SKM-1 (cell line): ENCODE measurements at regions not wholly inside any gene's neighbourhood (a gene's known extent, or its start where the extent isn't known, plus 50 kb on each side); places are given as distances from the start of the nearest gene placed in this dataset.

Source experiments
- DNase-seq: peaks from one replicate; lab custom pipeline; 2025; ENCODE audit not compliant: unreplicated experiment; lab: John Stamatoyannopoulos, UW

DNA sequence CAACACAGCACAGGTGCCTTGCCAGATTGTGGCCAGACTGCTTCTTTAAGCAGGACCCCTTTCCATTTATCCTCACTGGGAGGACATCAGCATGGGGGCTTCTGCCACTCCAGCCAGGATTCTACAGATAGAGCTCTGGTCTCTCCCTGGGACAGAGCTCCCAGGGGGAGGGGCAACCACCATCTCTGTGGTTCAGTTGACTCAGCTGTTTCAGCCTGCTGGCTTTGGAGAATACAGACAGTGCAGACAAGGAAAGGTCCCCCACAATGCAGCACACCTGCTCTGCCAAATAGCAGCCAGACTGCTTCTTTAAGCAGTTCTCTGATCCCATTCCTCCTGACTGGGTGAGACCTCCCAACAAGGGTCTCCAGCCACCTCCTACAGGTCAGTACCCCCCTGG, 132.8 kb downstream of the OR2K2 start:
- no peak for DNase-seq

DNA sequence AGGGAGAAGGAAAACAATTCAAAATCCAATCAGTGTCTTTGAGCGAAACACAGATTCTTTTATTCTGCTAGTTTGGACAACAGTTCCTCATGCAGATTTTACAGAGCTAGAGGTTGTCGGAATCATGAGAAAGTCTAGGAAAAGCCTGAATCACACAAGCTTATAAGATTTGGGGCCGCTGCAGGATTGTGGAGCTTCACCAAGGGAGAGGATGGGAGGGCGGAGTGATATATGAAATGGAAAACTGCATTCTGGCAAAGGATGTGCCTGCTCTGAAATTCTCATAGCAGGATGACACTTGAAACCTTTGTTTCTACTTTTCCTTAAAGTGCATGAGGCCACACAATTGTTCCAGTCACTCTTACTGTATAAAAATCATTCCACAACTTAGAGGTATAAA, 134.3 kb downstream of the OR2K2 start:
- no peak for DNase-seq

DNA sequence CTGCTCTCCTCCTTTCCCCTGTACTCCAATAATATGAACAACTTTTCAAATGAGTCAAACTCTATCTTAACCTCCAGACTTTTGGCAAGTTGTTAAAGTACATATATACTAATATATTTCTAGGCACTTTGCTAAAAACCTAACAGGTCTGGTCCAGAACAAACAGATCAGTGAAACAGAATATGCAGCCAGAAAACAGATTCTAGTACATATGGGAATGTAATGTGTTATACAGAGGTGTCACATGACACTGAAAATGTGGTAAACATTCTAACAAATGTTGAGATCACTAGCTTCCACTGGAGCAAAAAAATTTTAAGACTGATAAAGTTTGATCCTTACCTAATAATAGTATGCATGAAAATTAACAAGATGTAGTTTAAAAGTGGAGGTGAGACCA, 136.9 kb downstream of the OR2K2 start:
- no peak for DNase-seq

DNA sequence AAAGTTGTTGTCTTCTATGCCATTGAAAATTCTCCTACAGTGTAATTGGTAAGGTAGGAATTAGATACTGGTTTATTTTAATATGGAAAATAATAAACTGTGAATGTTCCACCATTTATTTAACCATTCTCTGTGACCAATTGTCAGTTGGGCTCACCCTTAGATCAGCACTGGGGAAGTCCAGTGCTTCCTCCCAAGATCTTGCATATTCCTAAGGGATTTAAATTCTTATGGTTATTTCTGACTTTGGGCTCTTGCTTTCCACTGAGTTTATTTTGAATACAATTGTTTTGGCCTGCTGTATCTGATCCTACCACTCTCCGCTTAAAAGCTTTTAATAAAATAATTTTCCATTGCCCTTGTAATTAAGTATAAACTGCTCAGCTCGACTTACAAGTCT, 137.4 kb downstream of the OR2K2 start:
- DNase-seq, result no peak

DNA sequence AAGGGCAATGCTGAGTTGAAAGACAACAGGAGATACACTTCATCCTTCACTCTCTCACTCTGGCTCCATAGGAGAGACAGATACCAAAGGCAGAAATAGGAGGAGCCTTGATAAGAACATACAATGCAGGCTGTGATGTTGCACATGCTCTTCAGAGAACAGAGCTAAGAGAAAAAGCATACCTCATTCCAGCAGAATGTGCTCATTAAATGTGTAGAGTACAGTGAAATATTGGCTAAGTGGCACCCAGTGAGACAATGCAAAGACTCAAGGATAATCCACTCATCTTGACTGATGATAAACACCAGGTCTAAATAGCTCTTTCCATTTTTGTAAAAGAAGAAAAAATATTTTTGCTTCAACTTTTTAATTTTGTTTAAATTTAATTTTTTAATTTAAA, 139.7 kb downstream of the OR2K2 start:
- DNase-seq, result no peak

DNA sequence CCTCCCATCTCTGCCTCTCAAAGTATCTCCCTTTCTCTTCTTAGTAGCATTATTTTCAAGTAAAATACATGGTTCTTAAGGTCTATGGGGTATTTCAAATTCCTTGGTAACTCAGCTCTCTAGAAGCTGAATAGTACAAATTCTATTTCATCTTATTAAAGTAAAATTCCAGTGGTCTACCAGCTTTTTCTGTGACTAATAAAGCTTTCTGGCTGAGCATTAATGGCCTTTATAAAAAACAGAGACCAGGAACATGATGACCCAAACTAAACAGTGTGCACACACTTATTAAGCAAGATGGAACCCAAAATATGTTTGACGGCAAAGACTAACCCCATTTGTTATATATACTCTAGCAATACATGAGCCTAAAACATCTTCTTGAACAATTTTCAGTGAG, 142.6 kb downstream of the OR2K2 start:
- no peak for DNase-seq

DNA sequence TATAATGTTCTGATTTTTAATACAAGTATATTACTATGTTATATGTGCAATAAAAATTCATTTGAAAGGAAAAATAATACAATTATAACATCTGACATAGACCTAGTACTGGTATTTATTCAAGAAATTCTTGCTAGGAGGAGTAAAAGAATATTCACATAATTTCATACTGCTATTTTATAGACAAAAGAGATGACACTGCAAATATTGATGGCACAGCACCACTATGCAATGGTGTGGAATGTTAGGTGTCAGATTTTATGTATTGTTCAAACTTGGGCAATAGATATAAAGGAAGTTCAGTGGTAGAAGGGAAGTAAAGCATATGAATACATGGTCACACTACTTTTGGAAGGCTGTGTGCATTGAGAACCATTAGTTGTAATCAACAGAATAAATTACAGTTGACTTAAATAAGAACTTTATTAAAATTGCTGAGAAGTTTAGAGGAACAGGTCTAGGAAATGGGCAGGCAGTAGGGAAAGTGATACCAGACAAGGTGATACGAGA, 143.9 kb downstream of the OR2K2 start:
- no peak for DNase-seq

DNA sequence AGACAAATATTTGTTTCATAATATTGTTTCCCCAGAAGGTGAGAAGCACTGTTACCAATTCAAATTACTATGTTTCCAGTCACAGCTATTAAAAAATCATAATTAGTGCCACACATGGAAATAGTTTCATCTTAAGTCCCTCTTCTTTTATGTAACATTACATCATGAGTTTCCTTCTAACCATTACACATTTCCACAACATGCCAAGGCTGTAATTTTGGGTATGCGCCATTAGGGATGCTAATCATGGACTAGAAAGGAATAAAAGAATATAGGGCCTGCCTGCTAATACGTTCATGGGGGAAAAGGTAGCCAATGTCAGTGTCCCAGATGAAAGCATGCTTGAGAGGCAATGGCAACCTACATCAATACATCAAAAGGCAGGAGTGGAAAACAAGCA, 142.5 kb upstream of the LPAR1 start:
- DNase-seq, result no peak

DNA sequence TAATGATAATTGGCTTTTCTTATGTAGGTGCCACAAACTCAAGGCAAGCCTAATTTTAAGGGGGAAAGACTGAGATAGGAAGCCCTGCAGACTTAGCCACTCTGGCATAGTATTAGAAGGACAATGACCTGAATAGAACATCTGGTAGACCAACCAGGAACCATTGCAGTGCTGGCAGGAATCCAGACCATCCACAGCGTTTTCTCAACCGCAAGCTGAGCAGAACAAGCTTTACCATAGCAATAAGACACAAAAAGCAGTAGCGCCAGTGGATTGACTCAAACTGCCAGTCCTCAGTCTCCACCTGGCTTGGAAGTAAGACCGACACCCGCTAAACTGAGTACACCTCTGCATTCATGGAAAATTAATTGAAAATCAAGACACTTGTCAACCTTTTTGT, 141.3 kb upstream of the LPAR1 start:
- DNase-seq, result no peak

DNA sequence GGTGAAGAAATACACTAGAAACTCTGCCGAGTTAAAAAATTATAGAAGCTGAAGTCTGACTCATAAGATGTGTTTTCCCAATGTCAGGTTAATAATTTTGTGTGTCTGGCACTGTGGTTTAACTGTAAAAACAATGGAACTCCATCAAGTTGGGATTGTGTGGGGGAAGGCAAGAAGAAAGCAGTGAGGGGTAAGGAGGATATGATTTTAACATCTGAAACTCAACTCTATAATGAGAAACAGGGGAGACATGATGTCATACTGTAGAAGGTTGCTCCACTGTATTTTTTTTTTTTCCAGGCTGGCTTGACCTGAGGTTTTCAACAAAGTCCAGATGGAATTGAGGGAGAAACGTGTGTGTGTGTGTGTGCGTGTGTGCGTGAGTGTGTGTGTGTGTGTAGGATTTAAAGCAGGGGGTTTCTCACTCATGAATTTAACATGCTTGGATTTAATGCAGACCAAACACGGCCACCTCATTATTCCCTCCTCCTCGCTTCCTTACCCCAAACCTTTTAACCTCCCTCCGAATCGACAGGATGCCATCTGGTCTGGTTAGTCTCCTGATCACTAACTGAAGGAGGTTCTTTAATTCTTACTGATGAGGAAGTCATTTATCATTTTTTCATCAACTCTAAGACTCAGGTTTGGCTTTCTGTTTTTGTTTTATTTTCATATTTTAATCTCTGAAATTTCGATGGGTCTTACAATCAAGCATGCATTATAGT, 140.2 kb upstream of the LPAR1 start:
- no peak for DNase-seq

DNA sequence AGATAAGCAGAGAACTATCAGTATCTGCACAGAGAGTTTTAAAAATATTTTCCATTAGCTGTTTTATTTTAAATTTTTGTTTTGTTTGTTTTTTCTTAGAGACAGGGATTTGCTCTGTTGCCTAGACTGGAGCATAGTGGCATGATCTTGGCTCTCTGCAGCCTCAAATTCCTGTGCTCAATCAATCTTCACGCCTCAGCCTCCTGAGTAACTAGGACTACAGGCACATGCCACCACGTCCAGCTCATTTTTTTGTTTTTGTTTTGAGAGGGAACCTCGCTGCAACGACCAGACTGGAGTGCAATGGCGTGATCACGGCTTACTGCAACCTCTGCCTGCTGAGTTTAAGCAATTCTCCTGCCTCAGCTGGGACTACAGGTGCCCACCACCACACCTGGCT, 138.2 kb upstream of the LPAR1 start:
- no peak for DNase-seq

DNA sequence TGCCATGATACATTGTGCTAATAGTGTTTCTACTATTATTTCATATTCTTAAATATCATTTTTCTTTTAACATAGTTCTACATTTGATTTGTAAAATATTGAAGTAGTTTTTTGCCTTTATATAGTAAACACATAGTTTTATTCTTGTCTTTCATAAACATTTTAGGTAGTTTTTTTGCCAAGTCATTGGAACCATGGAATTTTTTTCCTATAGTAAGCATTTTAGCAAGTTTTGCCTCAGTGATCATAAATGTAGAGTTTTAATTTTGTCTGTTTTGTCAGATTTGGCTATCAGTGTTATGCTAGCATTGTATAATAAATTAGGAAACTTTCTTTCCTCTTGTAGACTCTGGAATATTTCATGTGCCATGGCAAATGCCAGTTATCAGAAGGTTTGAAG, 137.1 kb upstream of the LPAR1 start:
- DNase-seq, result no peak

DNA sequence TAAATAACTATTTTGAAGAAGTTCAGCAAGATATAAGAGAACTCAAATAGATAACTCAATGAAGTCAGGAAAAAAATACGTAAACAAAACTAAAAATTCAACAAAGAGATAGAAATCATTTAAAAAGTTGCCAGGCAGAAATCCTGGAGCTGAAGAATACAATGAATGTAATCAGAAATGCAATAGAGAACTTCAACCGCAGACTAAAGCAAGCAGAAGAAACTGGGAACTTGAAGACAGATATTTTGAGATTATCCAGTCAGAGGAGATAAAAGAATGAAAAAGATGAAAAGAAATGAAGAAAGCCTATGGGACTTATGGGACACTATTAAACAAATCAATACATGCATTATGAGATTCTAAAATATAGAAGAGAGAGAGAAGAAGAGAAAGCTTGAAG, 129.1 kb upstream of the LPAR1 start:
- DNase-seq, result no peak

DNA sequence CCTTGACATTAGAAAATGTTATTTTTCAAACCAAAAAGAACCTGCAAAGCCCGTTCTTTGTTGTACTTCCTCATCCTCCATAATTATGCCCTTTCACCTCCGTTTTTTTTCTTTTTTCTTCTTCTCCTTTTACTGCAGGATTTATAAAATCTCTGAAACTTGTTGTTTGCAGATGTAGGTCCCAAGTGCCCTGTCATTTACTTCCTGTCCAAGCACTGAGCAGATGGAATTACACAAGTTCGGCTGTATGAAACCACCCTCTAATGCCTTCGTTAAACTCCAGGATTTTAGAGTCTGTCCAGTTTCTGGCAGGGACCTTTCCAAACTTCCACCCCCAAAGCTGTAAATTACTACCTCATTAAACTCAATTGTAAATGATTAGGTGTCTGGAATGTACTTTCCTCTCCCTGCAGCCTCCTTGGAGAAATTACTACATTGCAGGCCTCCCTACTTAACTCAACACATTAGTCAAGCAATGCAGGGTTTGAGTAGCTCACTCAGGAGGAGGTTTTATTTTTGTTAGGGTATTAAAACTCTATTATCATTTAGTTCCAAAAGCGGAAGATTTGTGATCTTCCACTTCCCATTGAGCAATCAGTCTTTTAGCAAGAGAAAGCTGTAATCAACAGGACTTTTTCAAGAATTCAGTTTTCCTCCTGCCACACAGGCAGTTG, 125.6 kb upstream of the LPAR1 start:
- DNase-seq, result no peak

DNA sequence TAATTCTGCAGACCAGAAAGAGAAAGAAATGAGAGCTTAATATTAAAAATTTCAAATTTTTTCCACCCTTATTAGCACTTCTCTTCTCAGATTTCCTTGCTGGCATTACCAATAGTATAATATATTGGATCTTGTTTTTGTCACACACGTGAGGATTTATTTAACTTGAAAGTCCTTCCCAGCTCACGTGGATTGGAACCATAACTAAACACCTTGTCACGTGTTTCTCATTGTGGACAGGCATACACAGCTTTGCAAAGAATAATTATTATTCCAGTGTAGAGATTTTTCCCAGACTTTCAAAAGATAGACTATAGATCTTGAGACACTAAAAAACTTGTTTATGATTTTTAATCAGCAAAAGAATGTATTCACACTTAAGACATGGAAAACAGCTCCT, 123.8 kb upstream of the LPAR1 start:
- DNase-seq, result no peak

DNA sequence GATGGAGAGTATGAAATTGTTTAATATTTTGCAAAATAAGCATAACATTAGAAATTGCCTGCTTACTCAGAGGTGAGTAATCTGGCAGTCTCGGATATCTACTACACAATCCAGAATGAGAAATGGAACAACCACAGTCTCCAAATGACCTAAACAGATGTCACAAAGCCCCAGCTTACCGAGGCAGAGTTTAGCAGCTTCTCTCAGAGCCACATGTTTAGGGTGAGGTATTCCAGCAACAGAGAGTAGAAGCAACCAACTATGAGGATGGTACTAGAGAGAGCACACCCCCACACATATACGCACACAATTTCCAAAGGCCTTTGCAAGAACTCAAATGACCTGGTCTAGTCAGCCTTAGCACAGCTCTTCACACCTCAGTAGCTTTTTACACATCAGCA, 122.7 kb upstream of the LPAR1 start:
- no peak for DNase-seq

DNA sequence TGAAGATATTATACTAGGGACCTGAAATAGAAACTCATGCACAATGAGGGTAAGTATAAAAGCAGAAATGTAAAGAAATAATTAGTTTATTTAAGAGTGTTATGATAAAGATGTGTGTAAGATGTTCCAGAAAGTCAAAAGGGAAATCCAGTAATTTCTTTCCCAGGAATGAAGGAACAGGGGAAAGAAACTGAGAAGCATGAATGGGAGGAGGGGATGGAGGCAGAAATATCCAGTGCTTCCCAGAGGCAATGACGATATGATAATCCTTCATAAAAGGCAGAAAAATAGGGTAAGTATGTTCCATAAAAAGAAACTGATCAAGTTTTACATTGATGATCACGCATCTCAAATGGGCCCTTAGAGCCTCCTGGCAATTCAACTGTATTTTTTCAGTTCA, 120.7 kb upstream of the LPAR1 start:
- no peak for DNase-seq

DNA sequence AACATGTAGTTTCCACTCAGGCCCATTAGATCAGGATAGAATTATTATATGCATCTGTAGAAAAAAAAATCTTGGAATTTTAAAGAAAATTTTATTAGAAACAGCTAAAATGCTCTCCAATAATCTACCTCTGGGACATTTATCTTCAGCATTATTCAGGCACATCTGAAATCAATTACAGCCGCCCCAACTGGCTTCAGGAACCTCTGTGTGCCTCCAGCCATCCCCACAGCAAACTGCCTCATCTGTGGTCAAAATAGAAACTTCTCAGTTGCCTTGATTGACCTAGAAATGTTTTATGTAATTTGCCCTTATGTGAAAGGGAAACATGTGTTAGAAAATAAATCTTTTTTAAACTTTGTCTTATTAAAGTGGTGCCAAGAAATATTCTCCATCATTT, 120.1 kb upstream of the LPAR1 start:
- no peak for DNase-seq

DNA sequence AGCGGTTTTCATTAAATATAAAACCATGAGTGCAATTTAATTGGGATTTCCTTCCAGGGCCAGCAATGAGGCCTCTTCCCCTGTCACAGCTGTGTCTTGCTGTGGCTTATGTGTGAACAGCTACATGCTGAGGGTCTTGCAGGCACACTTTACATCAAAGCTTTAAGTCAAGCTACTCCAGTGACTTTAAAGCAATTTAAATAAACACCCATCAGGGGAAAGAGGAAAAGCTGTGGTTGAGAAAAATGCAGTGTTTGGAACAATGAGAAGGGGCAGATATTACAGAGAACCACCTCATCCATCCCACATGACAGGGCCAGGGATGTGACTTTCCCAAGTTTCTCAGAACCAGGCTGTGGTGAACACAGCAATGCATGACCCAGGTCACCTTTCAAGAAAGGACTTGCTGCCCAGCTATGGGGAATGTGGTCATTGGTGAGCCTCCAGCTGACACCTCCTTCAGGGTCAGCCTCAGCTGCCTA, 115.9 kb upstream of the LPAR1 start:
- no peak for DNase-seq

DNA sequence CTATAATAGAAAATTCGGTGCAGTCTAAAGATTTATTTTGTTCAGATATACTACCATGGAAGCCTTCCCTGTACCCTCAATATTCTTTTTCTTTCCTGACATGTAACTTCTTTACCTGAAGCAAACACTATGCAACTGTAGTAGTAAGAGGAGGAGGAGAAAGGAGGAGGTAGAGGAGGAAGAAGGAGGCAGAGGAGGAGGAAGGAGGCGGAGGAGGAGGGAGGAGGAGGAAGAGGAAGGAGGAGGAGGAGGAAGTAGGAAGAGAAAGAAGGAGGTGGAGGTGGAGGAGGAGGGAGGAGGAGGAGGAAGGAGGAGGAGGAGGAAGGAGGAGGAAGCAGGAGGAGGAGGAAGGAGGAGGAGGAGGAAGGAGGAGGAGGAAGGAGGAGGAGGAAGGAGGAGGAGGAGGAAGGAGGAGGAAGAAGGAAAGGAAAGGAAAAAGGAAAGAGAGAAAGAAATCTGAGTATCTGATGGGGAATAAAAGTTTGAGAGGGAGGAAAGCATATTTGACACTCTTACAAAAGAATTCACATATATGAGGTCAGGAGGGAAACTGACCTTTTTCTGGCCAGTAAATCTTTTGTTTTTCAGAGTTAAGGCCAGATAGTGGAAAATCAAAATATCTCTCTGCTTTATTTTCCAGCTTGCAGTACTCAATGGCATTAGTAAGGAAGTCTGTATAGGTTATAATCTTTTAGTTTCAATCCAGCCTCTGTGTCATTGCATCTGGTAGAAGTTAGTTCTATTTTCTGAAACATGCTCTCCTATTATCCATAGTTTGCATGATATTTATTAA, 114.5 kb upstream of the LPAR1 start:
- no peak for DNase-seq

DNA sequence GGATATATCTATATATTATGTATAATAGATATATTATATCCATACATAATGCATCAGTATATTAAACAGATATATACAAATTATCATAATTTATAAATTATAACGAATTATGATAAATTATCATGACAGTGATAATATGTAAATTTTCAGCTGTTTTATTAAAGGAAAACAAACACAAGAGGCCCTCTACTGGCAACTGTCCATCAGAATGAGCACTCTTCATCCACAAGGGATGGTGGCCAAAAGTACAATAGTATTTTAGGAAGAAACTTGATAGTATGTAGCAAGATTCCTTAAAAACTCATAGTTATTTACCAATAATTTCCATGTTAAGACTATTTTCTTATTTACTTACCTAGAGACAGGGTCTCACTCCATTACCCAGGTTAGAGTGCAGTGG, 113.3 kb upstream of the LPAR1 start:
- DNase-seq, result no peak

DNA sequence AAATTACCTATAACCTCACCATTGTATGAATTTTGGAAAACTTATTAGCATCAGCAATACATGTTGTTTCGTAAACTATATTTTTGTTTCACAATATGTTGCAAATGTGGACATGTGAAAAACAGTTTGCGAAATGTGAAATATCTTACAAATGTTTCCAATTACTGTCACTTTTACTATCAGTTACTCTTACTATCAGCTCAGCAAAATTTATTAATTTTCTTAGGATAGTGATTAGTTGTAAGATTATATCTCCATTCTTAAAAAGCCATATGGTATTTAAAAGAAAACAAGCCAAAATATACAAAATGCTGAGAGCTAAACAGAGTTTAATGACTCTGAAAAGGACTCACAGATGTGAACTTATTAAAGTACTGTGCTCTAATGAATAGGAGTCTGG, 111.9 kb upstream of the LPAR1 start:
- no peak for DNase-seq
